GM21515 (cell line): ENCODE measurements at regions not wholly inside any gene's neighbourhood (a gene's known extent, or its start where the extent isn't known, plus 50 kb on each side); places are given as distances from the start of the nearest gene placed in this dataset.
"Not testable (repeated sequence)": the region's sequence is repeated elsewhere in the genome, so short reads cannot be mapped to it uniquely, and the experiment has no call there.

ENCODE experiments used
- ATAC-seq: cut with Tn5 transposase; IDR thresholded peaks from one replicate; pipeline ENCODE4 v1.9.1; 2021; ENCODE audit not compliant: unreplicated experiment

- no peak for ATAC-seq
These were observed 52.0 kb downstream of the ZC3H11B start for GRCh38 chr1:219560856-219561255.

- no peak for ATAC-seq
These were observed 53.0 kb downstream of the ZC3H11B start for GRCh38 chr1:219559899-219560298.

GRCh38 chr1:219555806-219556205, 57.1 kb downstream of the ZC3H11B start:
- ATAC-seq, result no peak

GRCh38 chr1:219555031-219555692, 57.7 kb downstream of the ZC3H11B start:
- no peak for ATAC-seq

GRCh38 chr1:219553934-219554502, 58.9 kb downstream of the ZC3H11B start:
- ATAC-seq, result no peak

GRCh38 chr1:219550201-219550600, 62.7 kb downstream of the ZC3H11B start:
- ATAC-seq, result no peak

- ATAC-seq, result no peak
These were observed 63.7 kb downstream of the ZC3H11B start for GRCh38 chr1:219549215-219549614.

GRCh38 chr1:219548386-219548785, 64.5 kb downstream of the ZC3H11B start:
- no peak for ATAC-seq

- ATAC-seq, result not testable (repeated sequence)
These were observed 67.1 kb downstream of the ZC3H11B start for GRCh38 chr1:219545756-219546155.

GRCh38 chr1:219544163-219544846, 68.6 kb downstream of the ZC3H11B start:
- ATAC-seq, result no peak

GRCh38 chr1:219542828-219543518, 69.9 kb downstream of the ZC3H11B start:
- ATAC-seq, result no peak

- ATAC-seq, result no peak
These were observed 71.0 kb downstream of the ZC3H11B start for GRCh38 chr1:219541946-219542345.

GRCh38 chr1:219539645-219540254, 73.2 kb downstream of the ZC3H11B start:
- ATAC-seq, result no peak

GRCh38 chr1:219538886-219539285, 74.0 kb downstream of the ZC3H11B start:
- no peak for ATAC-seq

GRCh38 chr1:219537223-219537631, 75.7 kb downstream of the ZC3H11B start:
- no peak for ATAC-seq

- ATAC-seq, result no peak
These were observed 76.9 kb downstream of the ZC3H11B start for GRCh38 chr1:219536038-219536437.

- ATAC-seq, result no peak
These were observed 77.9 kb downstream of the ZC3H11B start for GRCh38 chr1:219534991-219535390.

GRCh38 chr1:219533280-219533679, 79.6 kb downstream of the ZC3H11B start:
- no peak for ATAC-seq

- no peak for ATAC-seq
These were observed 83.8 kb downstream of the ZC3H11B start for GRCh38 chr1:219529116-219529515.

- ATAC-seq, result no peak
These were observed 84.3 kb downstream of the ZC3H11B start for GRCh38 chr1:219528633-219529032.

GRCh38 chr1:219527994-219528393, 84.9 kb downstream of the ZC3H11B start:
- ATAC-seq, result no peak
